ENCODE measurements at regions not wholly inside any gene's neighbourhood (a gene's known extent, or its start where the extent isn't known, plus 50 kb on each side); places are given as distances from the start of the nearest gene placed in this dataset.
"Not testable (repeated sequence)": the region's sequence is repeated elsewhere in the genome, so short reads cannot be mapped to it uniquely, and the experiment has no call there.

DNA sequence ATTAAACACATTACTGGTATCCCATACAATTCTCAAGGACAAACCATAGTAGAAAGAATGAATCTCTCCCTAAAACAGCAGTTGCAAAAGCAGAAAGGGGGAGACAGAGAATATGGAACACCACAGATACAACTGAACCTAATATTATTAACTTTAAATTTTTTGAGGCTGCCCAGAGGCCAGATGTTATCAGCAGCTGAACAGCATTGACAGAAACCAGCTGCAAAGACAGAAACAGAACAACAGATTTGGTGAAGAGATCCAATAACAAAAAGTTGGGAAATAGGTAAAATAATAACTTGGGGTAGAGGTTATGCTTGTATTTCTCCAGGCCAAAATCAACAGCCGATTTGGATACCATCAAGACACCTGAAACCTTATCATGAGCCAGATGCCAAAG, 89.0 kb upstream of the VSTM2A start:
- not testable (repeated sequence) for TF ChIP-seq POLR2A (IDR thresholded peaks at IDR 0.05; ENCODE audit: low read length); GATA1 (IDR thresholded peaks at IDR 0.05; ENCODE audit: low read depth, low read length)
